Activated CD8-positive, alpha-beta T cell treated with anti-CD3 and anti-CD28 coated beads, Interleukin-2, amount 10 ng/mL, durations not matched to agents 7 days and 5 days (primary cell): ENCODE measurements at regions not wholly inside any gene's neighbourhood (a gene's known extent, or its start where the extent isn't known, plus 50 kb on each side); places are given as distances from the start of the nearest gene placed in this dataset.

Experiments used
- ATAC-seq: fragments of 150-1000 bp; cut with Tn5 transposase; one replicate; pipeline ENCODE4 v1.10.0; 2021; ENCODE audit warnings: moderate library complexity
- CTCF ChIA-PET: fragments of 350-600 bp; sonication (Branson Sonifier 250); formaldehyde crosslinking; loops from one replicate; lab custom pipeline; 2021; ENCODE audit warnings: antibody characterized with exemption; lab: Charles Lee
- POLR2A ChIA-PET: fragments of 350-600 bp; sonication (Branson Sonifier 250); formaldehyde crosslinking; loops from one replicate; lab custom pipeline; 2021; ENCODE audit warnings: antibody characterized with exemption; lab: Charles Lee
- DNase-seq: peaks from one replicate; pipeline ENCODE4 v3.0.0-alpha.2; 2020
- H3K27ac Mint-ChIP-seq: one replicate; pipeline ENCODE4 v1.8.0; 2021; ENCODE audit warnings: mild to moderate bottlenecking, mixed read lengths
- H3K27me3 Mint-ChIP-seq: one replicate; pipeline ENCODE4 v1.8.0; 2021; ENCODE audit warnings: low read depth, mixed read lengths
- H3K36me3 Mint-ChIP-seq: one replicate; pipeline ENCODE4 v1.8.0; 2021; ENCODE audit warnings: low read depth, mixed read lengths
- H3K4me1 Mint-ChIP-seq: one replicate; pipeline ENCODE4 v1.8.0; 2021; ENCODE audit warnings: low read depth, mixed read lengths
- H3K4me3 Mint-ChIP-seq: one replicate; pipeline ENCODE4 v1.8.0; 2021; ENCODE audit warnings: mild to moderate bottlenecking, mixed read lengths
- H3K9me3 Mint-ChIP-seq: one replicate; pipeline ENCODE4 v1.8.0; 2022; ENCODE audit warnings: mixed read lengths; ENCODE audit not compliant: insufficient read depth

- CTCF ChIA-PET: no interaction called here
These were observed 81.1 kb downstream of the MAFB start for GRCh38 chr20:40607927-40608326.

GRCh38 chr20:40606660-40607059, 82.4 kb downstream of the MAFB start:
- POLR2A ChIA-PET: no interaction called here
- Mint-ChIP-seq H3K4me3 (no peak overlapping the region), H3K36me3 (no peaks in the 10 kb centered on the region), H3K9me3 (no peaks in the 10 kb centered on the region), H3K27me3 (peaks cover 3% of the 10 kb centered on the region), H3K4me1 (no peaks in the 10 kb centered on the region), H3K27ac (no peak overlapping the region)
- DNase-seq (no peak), ATAC-seq (no peak)
- CTCF ChIA-PET: no interaction called here

More at GRCh38 chr20:40607927-40608326, 81.1 kb downstream of the MAFB start:
- POLR2A ChIA-PET: no interaction called here
- Mint-ChIP-seq H3K4me1 (no peaks in the 10 kb centered on the region), H3K27ac (no peak overlapping the region), H3K9me3 (no peaks in the 10 kb centered on the region), H3K36me3 (no peaks in the 10 kb centered on the region), H3K4me3 (no peak overlapping the region), H3K27me3 (peaks cover 3% of the 10 kb centered on the region)
- no peak for DNase-seq
- ATAC-seq: no peak

- ChIA-PET POLR2A (no interaction called here), CTCF (no interaction called here)
- ATAC-seq (no peak), DNase-seq (no peak)
- H3K27ac Mint-ChIP-seq: no peak overlapping the region
- no peaks in the 10 kb centered on the region for H3K4me1 Mint-ChIP-seq
- no peaks in the 10 kb centered on the region for H3K9me3 Mint-ChIP-seq
- peaks cover 3% of the 10 kb centered on the region for H3K27me3 Mint-ChIP-seq
- H3K36me3 Mint-ChIP-seq: no peaks in the 10 kb centered on the region
- H3K4me3 Mint-ChIP-seq: no peak overlapping the region
These were observed 82.8 kb downstream of the MAFB start for GRCh38 chr20:40606237-40606636.

GRCh38 chr20:40604416-40604815, 84.6 kb downstream of the MAFB start:
- POLR2A ChIA-PET: no interaction called here
- Mint-ChIP-seq H3K27ac (no peak overlapping the region), H3K4me3 (no peak overlapping the region), H3K4me1 (no peaks in the 10 kb centered on the region), H3K36me3 (no peaks in the 10 kb centered on the region), H3K27me3 (no peaks in the 10 kb centered on the region), H3K9me3 (no peaks in the 10 kb centered on the region)
- CTCF ChIA-PET: no interaction called here
- no peak for ATAC-seq
- no peak for DNase-seq

- CTCF ChIA-PET: no interaction called here
- Mint-ChIP-seq H3K4me3 (no peak overlapping the region), H3K4me1 (no peaks in the 10 kb centered on the region), H3K27me3 (peaks cover 4% of the 10 kb centered on the region), H3K9me3 (peaks cover 4% of the 10 kb centered on the region), H3K27ac (no peak overlapping the region), H3K36me3 (no peaks in the 10 kb centered on the region)
- no peak for DNase-seq
- no peak for ATAC-seq
- POLR2A ChIA-PET: no interaction called here
These were observed 85.9 kb downstream of the MAFB start for GRCh38 chr20:40603057-40603651.

- Mint-ChIP-seq H3K4me3 (no peak overlapping the region), H3K9me3 (peaks cover 4% of the 10 kb centered on the region), H3K4me1 (no peaks in the 10 kb centered on the region), H3K27me3 (peaks cover 4% of the 10 kb centered on the region), H3K27ac (no peak overlapping the region), H3K36me3 (no peaks in the 10 kb centered on the region)
- ATAC-seq (no peak), DNase-seq (no peak)
- ChIA-PET POLR2A (no interaction called here), CTCF (no interaction called here)
These were observed 86.7 kb downstream of the MAFB start for GRCh38 chr20:40602381-40602780.

GRCh38 chr20:40600441-40601219, 88.4 kb downstream of the MAFB start:
- Mint-ChIP-seq H3K36me3 (no peaks in the 10 kb centered on the region), H3K27ac (no peak overlapping the region), H3K9me3 (peaks cover 4% of the 10 kb centered on the region), H3K4me1 (no peaks in the 10 kb centered on the region), H3K27me3 (peaks cover 4% of the 10 kb centered on the region), H3K4me3 (no peak overlapping the region)
- DNase-seq: no peak
- ATAC-seq: no peak
- CTCF ChIA-PET: no interaction called here
- POLR2A ChIA-PET: no interaction called here

GRCh38 chr20:40599987-40600386, 89.0 kb downstream of the MAFB start:
- Mint-ChIP-seq H3K36me3 (no peaks in the 10 kb centered on the region), H3K4me1 (no peaks in the 10 kb centered on the region), H3K27ac (no peak overlapping the region), H3K4me3 (no peak overlapping the region), H3K9me3 (peaks cover 4% of the 10 kb centered on the region), H3K27me3 (peaks cover 4% of the 10 kb centered on the region)
- ATAC-seq (no peak), DNase-seq (no peak)
- CTCF ChIA-PET: no interaction called here
- POLR2A ChIA-PET: no interaction called here

- no peaks in the 10 kb centered on the region for H3K36me3 Mint-ChIP-seq
- ChIA-PET CTCF (no interaction called here), POLR2A (no interaction called here)
- H3K27me3 Mint-ChIP-seq: no peaks in the 10 kb centered on the region
- H3K9me3 Mint-ChIP-seq: no peaks in the 10 kb centered on the region
- ATAC-seq (no peak), DNase-seq (no peak)
- no peak overlapping the region for H3K27ac Mint-ChIP-seq
- H3K4me3 Mint-ChIP-seq: no peak overlapping the region
- no peaks in the 10 kb centered on the region for H3K4me1 Mint-ChIP-seq
These were observed 96.1 kb downstream of the MAFB start for GRCh38 chr20:40592941-40593340.

- ChIA-PET CTCF (no interaction called here), POLR2A (no interaction called here)
- ATAC-seq (no peak), DNase-seq (no peak)
- no peaks in the 10 kb centered on the region for H3K9me3 Mint-ChIP-seq
- H3K4me1 Mint-ChIP-seq: no peaks in the 10 kb centered on the region
- no peaks in the 10 kb centered on the region for H3K36me3 Mint-ChIP-seq
- no peaks in the 10 kb centered on the region for H3K27me3 Mint-ChIP-seq
- H3K4me3 Mint-ChIP-seq: no peak overlapping the region
- H3K27ac Mint-ChIP-seq: no peak overlapping the region
These were observed 97.5 kb downstream of the MAFB start for GRCh38 chr20:40591536-40591935.

GRCh38 chr20:40591119-40591518, 97.9 kb downstream of the MAFB start:
- Mint-ChIP-seq H3K4me1 (no peaks in the 10 kb centered on the region), H3K36me3 (no peaks in the 10 kb centered on the region), H3K4me3 (no peak overlapping the region), H3K9me3 (no peaks in the 10 kb centered on the region), H3K27me3 (no peaks in the 10 kb centered on the region), H3K27ac (no peak overlapping the region)
- ChIA-PET CTCF (no interaction called here), POLR2A (no interaction called here)
- ATAC-seq (no peak), DNase-seq (no peak)

GRCh38 chr20:40589581-40589980, 99.5 kb downstream of the MAFB start:
- ChIA-PET POLR2A (no interaction called here), CTCF (no interaction called here)
- DNase-seq (no peak), ATAC-seq (no peak)
- Mint-ChIP-seq H3K4me1 (no peaks in the 10 kb centered on the region), H3K9me3 (no peaks in the 10 kb centered on the region), H3K4me3 (no peak overlapping the region), H3K27me3 (no peaks in the 10 kb centered on the region), H3K36me3 (no peaks in the 10 kb centered on the region), H3K27ac (no peak overlapping the region)
